Brain microvascular endothelial cell (primary cell): ENCODE measurements at regions not wholly inside any gene's neighbourhood (a gene's known extent, or its start where the extent isn't known, plus 50 kb on each side); places are given as distances from the start of the nearest gene placed in this dataset.
A peak's percentile ranks its signal among the peaks of the same experiment; 100 is the strongest.

Experiments used
- DNase-seq: peaks from one replicate; pipeline ENCODE4 v3.0.0-alpha.2; 2020
- H3K27ac ChIP-seq: fragments of 250-450 bp; sonication (Bioruptor Pico); 2 replicates; pipeline ENCODE4 v1.5.1; 2020; ENCODE audit warnings: mild to moderate bottlenecking, moderate library complexity
- H3K27me3 ChIP-seq: fragments of 250-450 bp; sonication (Bioruptor Pico); replicated peaks from 2 replicates; pipeline ENCODE4 v1.5.1; 2020; ENCODE audit warnings: mild to moderate bottlenecking
- H3K36me3 ChIP-seq: fragments of 250-450 bp; sonication (Bioruptor Pico); replicated peaks from 2 replicates; pipeline ENCODE4 v1.5.1; 2020; ENCODE audit warnings: mild to moderate bottlenecking
- H3K4me3 ChIP-seq: 2 replicates; pipeline ENCODE4 v1.5.1; 2011; ENCODE audit warnings: low read depth, mild to moderate bottlenecking, control low read depth, low read length, moderate library complexity
- in situ Hi-C: cut with HindIII; loops from 2 replicates; pipeline ENCODE4 v1.10.0; 2017; ENCODE audit warnings: low sequenced_read_pairs, low pct_ligation_motif_present
- TF ChIP-seq, protein P1 (sequence below): IDR thresholded peaks from 2 replicates; pipeline ENCODE4 v1.5.1; 2011; ENCODE audit warnings: low read depth, mild to moderate bottlenecking, moderate library complexity, low read length, control low read depth, inconsistent platforms; ENCODE audit errors: missing control alignments

DNA sequence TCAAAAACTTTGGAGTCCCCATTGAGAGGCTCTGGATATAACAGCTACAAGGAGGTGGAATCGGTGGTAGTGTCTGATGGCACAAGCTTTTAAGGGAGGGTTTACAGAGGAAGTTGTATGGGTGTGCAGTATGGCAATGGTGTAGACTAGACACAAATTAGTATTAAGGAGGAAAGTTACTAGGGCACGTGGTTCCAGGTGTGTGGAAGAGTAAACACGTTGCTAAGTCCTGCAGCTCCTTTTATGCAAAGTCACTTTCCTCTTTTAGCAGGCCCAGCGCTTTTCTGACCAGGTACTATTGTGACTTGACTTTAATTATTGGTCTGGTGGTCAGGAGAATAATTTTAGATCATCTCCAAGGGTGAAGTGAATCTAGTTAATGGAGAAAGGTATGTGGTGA is 287.5 kb upstream of the B3GALT2 start:
- Histone ChIP-seq H3K27me3 (no peaks in the 10 kb centered on the region), H3K36me3 (no peaks in the 10 kb centered on the region), H3K4me3 (no peak overlapping the region), H3K27ac (no peak overlapping the region)
- TF ChIP-seq, protein P1, sequence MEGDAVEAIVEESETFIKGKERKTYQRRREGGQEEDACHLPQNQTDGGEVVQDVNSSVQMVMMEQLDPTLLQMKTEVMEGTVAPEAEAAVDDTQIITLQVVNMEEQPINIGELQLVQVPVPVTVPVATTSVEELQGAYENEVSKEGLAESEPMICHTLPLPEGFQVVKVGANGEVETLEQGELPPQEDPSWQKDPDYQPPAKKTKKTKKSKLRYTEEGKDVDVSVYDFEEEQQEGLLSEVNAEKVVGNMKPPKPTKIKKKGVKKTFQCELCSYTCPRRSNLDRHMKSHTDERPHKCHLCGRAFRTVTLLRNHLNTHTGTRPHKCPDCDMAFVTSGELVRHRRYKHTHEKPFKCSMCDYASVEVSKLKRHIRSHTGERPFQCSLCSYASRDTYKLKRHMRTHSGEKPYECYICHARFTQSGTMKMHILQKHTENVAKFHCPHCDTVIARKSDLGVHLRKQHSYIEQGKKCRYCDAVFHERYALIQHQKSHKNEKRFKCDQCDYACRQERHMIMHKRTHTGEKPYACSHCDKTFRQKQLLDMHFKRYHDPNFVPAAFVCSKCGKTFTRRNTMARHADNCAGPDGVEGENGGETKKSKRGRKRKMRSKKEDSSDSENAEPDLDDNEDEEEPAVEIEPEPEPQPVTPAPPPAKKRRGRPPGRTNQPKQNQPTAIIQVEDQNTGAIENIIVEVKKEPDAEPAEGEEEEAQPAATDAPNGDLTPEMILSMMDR = no peak
- in situ Hi-C loops = no loop called here
- no peak for DNase-seq

DNA sequence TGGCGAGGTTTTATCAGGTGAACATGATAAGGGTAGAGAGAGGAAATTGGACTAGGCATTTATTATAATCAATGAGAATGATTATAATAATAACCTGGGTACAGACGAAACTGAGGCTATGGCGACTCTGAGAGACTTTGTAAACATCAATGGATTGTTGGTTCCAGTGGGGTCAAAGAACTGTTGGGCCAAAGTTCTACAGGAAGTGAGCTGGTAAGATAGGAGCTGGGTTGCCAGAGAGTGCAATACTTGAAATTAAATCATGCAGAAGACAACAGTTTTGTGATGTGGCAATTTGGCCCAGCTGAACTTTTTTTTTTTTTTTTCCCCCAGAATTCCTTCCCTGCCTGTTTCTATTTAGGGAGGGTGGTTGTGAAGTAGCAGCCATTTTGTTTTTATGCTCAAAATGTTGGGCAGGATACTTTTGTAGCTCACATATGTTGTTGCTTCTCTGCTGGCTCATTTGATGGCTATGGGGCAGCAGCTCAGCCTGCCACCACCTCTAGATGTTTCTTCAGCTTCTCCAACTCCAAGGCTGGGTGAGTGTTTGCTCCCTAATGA is 286.5 kb upstream of the B3GALT2 start:
- Histone ChIP-seq H3K36me3 (no peaks in the 10 kb centered on the region), H3K4me3 (no peak overlapping the region), H3K27ac (no peak overlapping the region), H3K27me3 (no peaks in the 10 kb centered on the region)
- DNase-seq = no peak
- in situ Hi-C loops = no loop called here
- TF ChIP-seq, protein P1 = no peak

DNA sequence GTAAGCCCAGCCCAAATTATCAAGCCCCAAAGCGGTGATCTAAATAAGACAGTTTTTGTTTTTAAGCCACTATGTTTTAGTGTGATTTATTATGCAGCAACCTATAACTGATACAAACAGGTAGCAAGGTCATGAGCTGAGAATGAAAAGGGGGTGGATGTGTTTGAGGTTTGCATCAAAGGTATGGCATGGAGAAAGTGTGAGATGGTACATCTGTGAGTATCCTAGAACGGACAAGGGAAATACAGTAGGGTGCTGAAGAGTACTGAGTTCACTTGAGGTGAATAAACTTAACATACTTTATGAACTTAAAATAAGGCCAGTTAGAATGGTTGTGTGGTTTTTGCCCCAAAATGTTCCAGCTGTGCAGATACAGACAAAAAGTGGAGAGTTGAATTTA is 286.0 kb upstream of the B3GALT2 start:
- in situ Hi-C loops = no loop called here
- TF ChIP-seq, protein P1 = no peak
- no peaks in the 10 kb centered on the region for H3K27me3 ChIP-seq
- no peak overlapping the region for H3K27ac ChIP-seq
- no peak overlapping the region for H3K4me3 ChIP-seq
- no peak for DNase-seq
- no peaks in the 10 kb centered on the region for H3K36me3 ChIP-seq

DNA sequence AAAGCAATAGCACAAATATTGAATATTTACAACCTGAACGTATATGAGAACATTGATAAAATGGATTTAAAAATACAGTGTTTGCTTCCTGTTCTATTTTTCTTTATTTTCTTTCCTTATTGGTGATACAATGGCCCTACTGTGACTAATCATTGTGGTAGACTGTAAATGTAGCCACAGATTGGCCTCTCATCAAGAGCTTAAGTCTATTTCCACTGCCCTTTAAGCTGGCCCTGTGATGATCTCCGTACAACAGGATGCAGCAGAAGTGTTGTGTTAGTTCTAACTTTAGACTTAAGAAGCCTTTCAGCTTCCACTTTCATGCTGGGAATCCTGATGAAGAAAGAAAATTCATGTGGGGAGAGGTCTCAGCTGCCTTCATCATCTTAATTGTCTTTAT is 285.6 kb upstream of the B3GALT2 start:
- TF ChIP-seq, protein P1 = no peak
- Histone ChIP-seq H3K27ac (no peak overlapping the region), H3K4me3 (no peak overlapping the region)

DNA sequence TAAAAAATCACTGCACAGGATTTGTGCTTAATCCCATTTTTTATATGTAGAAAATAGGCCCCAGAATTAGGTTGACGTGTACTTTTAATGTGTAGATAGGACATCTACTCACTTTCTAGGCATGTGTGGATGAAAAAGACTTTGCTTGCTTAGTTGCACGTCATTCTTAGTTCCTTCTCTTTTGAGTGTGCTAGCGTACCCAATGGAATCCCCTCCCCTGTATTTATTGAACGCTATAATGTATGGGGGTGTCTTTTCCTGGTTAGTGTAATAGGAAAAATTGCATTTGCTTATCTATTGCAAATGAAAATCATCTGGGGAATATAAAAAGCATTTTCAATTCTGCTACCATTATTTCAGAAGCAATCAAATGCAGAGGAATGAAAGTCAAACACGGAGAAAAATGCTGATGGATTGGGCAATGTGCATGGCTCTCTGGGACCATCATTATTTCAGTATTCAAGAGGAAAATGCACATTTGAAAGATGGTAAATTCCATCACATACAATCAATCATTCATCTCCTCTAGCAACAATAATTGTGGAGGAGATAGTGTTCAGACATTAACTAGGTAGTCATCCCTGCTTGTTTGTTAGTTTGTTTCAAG is 277.0 kb upstream of the B3GALT2 start:
- in situ Hi-C loops = no loop called here
- Histone ChIP-seq H3K27ac (no peak overlapping the region), H3K4me3 (no peak overlapping the region), H3K27me3 (no peaks in the 10 kb centered on the region), H3K36me3 (no peaks in the 10 kb centered on the region)
- DNase-seq = no peak
- TF ChIP-seq, protein P1 = no peak

More for the DNA sequence above, 285.6 kb upstream of the B3GALT2 start:
- H3K27me3 ChIP-seq = no peaks in the 10 kb centered on the region
- peak; percentile 40 for DNase-seq
- H3K36me3 ChIP-seq = no peaks in the 10 kb centered on the region
- in situ Hi-C loops = no loop called here
